CD8-positive, alpha-beta memory T cell (primary cell): ENCODE measurements at regions not wholly inside any gene's neighbourhood (a gene's known extent, or its start where the extent isn't known, plus 50 kb on each side); places are given as distances from the start of the nearest gene placed in this dataset.

Experiments
- CTCF ChIA-PET: fragments of 350-600 bp; sonication (Branson Sonifier 250); formaldehyde crosslinking; loops from one replicate; lab custom pipeline; 2021; ENCODE audit warnings: antibody characterized with exemption; lab: Charles Lee
- POLR2A ChIA-PET: fragments of 350-600 bp; sonication (Branson Sonifier 250); formaldehyde crosslinking; loops from one replicate; lab custom pipeline; 2021; ENCODE audit warnings: antibody characterized with exemption; lab: Charles Lee
- DNase-seq, 5 donors: peaks; one replicate each; pipeline versions ENCODE4 v3.0.0 to v3.0.0-alpha.2; 2020 to 2022; ENCODE audit warnings: mixed read lengths in 1 of 5
- H3K27ac ChIP-seq: one replicate; pipeline ENCODE4 v1.7.0; 2013; ENCODE audit warnings: low read depth, mild to moderate bottlenecking, low read length, moderate library complexity
- H3K27me3 ChIP-seq: 2 replicates; pipeline ENCODE4 v1.7.0; 2013; ENCODE audit warnings: low read length, mild to moderate bottlenecking; ENCODE audit not compliant: insufficient read depth, poor library complexity, severe bottlenecking
- H3K36me3 ChIP-seq: 2 replicates; pipeline ENCODE4 v1.7.0; 2013; ENCODE audit warnings: mild to moderate bottlenecking, low read length, moderate library complexity; ENCODE audit not compliant: insufficient read depth
- H3K4me1 ChIP-seq: 2 replicates; pipeline ENCODE4 v1.7.0; 2013; ENCODE audit warnings: mild to moderate bottlenecking, low read length, moderate library complexity; ENCODE audit not compliant: insufficient read depth
- H3K4me3 ChIP-seq: 2 replicates; pipeline ENCODE4 v1.7.0; 2013; ENCODE audit warnings: mild to moderate bottlenecking, low read length
- H3K9me3 ChIP-seq: 2 replicates; pipeline ENCODE4 v1.7.0; 2013; ENCODE audit warnings: mild to moderate bottlenecking, low read length
- H3K27ac Mint-ChIP-seq, 8 donors: one replicate each; pipeline ENCODE4 v1.8.0; 2020 to 2021; ENCODE audit warnings: mixed read lengths in 8 of 8, mild to moderate bottlenecking in 6 of 8, inconsistent platforms in 3 of 8, moderate library complexity in 3 of 8
- H3K27me3 Mint-ChIP-seq, 2 donors: one replicate each; pipeline ENCODE4 v1.8.0; 2020 to 2021; ENCODE audit warnings: mixed read lengths in 2 of 2, mild to moderate bottlenecking in 1 of 2, moderate library complexity in 1 of 2
- H3K36me3 Mint-ChIP-seq, 3 donors: one replicate each; pipeline ENCODE4 v1.8.0; 2020 to 2021; ENCODE audit warnings: mixed read lengths in 3 of 3, inconsistent platforms in 1 of 3, mild to moderate bottlenecking in 1 of 3
- H3K4me1 Mint-ChIP-seq, 3 donors: one replicate each; pipeline ENCODE4 v1.8.0; 2020 to 2021; ENCODE audit warnings: mixed read lengths in 3 of 3, inconsistent platforms in 1 of 3, mild to moderate bottlenecking in 1 of 3
- H3K4me3 Mint-ChIP-seq, 7 donors: one replicate each; pipeline ENCODE4 v1.8.0; 2020 to 2021; ENCODE audit warnings: mixed read lengths in 7 of 7, mild to moderate bottlenecking in 6 of 7, moderate library complexity in 4 of 7, inconsistent platforms in 2 of 7
- H3K9me3 Mint-ChIP-seq, 5 donors: one replicate each; pipeline ENCODE4 v1.8.0; 2020 to 2022; ENCODE audit warnings: mixed read lengths in 5 of 5, mild to moderate bottlenecking in 3 of 5, moderate library complexity in 2 of 5, inconsistent platforms in 1 of 5

GRCh38 chr17:72175787-72176515 is 55.1 kb downstream of the SOX9 start:
- Histone ChIP-seq H3K27ac (no peak overlapping the region), H3K9me3 (no peaks in the 10 kb centered on the region), H3K27me3 (no peaks in the 10 kb centered on the region), H3K4me1 (no peaks in the 10 kb centered on the region), H3K4me3 (no peak overlapping the region), H3K36me3 (no peaks in the 10 kb centered on the region)
- no peak overlapping the region for H3K4me3 Mint-ChIP-seq
- H3K27me3 Mint-ChIP-seq = peaks cover 0 to 1% of the 10 kb centered on the region in 2 donors
- no peak overlapping the region for H3K27ac Mint-ChIP-seq
- CTCF ChIA-PET = no interaction called here
- peaks cover 0 to 9% (median 1%) of the 10 kb centered on the region in 5 donors for H3K9me3 Mint-ChIP-seq
- no peaks in the 10 kb centered on the region for H3K36me3 Mint-ChIP-seq
- POLR2A ChIA-PET = no interaction called here
- DNase-seq = no peak
- H3K4me1 Mint-ChIP-seq = no peaks in the 10 kb centered on the region

GRCh38 chr17:72176516-72176851 is 55.7 kb downstream of the SOX9 start:
- no peaks in the 10 kb centered on the region for H3K36me3 ChIP-seq
- no peak overlapping the region for H3K4me3 ChIP-seq
- Mint-ChIP-seq H3K4me3 (no peak overlapping the region), H3K27ac (no peak overlapping the region), H3K36me3 (no peaks in the 10 kb centered on the region), H3K27me3 (peaks cover 0 to 1% of the 10 kb centered on the region in 2 donors), H3K9me3 (peaks cover 0 to 12% (median 3%) of the 10 kb centered on the region in 5 donors), H3K4me1 (no peaks in the 10 kb centered on the region)
- H3K27ac ChIP-seq = no peak overlapping the region
- no peaks in the 10 kb centered on the region for H3K9me3 ChIP-seq
- CTCF ChIA-PET = no interaction called here
- H3K27me3 ChIP-seq = no peaks in the 10 kb centered on the region
- H3K4me1 ChIP-seq = no peaks in the 10 kb centered on the region
- POLR2A ChIA-PET = no interaction called here
- DNase-seq = no peak

- H3K27ac Mint-ChIP-seq = no peak overlapping the region
- Histone ChIP-seq H3K27me3 (no peaks in the 10 kb centered on the region), H3K4me1 (no peaks in the 10 kb centered on the region), H3K9me3 (no peaks in the 10 kb centered on the region), H3K27ac (no peak overlapping the region), H3K4me3 (no peak overlapping the region), H3K36me3 (no peaks in the 10 kb centered on the region)
- H3K36me3 Mint-ChIP-seq = no peaks in the 10 kb centered on the region
- peaks cover 0 to 1% of the 10 kb centered on the region in 2 donors for H3K27me3 Mint-ChIP-seq
- peaks cover 0 to 12% (median 3%) of the 10 kb centered on the region in 5 donors for H3K9me3 Mint-ChIP-seq
- no peaks in the 10 kb centered on the region for H3K4me1 Mint-ChIP-seq
- ChIA-PET POLR2A (no interaction called here), CTCF (no interaction called here)
- no peak for DNase-seq
- no peak overlapping the region for H3K4me3 Mint-ChIP-seq
Observed at GRCh38 chr17:72176951-72177660, 56.3 kb downstream of the SOX9 start.

DNA sequence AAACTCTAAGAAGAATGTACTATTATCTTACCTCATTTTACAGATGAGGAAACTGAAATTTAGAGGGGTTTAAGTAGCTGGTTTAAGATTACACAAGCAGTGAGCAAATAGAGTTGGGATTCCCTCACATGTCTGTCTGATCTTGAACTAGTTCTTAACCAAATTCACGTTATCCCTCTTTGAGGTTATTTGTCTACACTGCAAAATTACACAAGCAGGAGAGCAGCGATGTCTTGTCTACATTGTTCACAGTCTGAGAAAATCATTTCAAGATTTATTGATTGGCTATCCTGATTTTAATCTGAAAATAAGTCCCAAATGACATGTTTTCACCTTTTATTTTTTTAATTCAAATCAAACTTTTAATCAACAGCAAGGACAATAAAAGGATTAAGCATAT is 56.9 kb downstream of the SOX9 start:
- Mint-ChIP-seq H3K36me3 (no peaks in the 10 kb centered on the region), H3K4me1 (no peaks in the 10 kb centered on the region), H3K4me3 (no peak overlapping the region), H3K27ac (no peak overlapping the region), H3K27me3 (peaks cover 0 to 1% of the 10 kb centered on the region in 2 donors), H3K9me3 (peaks cover 0 to 12% (median 3%) of the 10 kb centered on the region in 5 donors)
- ChIA-PET POLR2A (no interaction called here), CTCF (no interaction called here)
- no peaks in the 10 kb centered on the region for H3K4me1 ChIP-seq
- no peaks in the 10 kb centered on the region for H3K27me3 ChIP-seq
- H3K4me3 ChIP-seq = no peak overlapping the region
- no peaks in the 10 kb centered on the region for H3K36me3 ChIP-seq
- H3K9me3 ChIP-seq = no peaks in the 10 kb centered on the region
- DNase-seq = no peak
- H3K27ac ChIP-seq = no peak overlapping the region

GRCh38 chr17:72182371-72182873 is 61.6 kb downstream of the SOX9 start:
- H3K27ac Mint-ChIP-seq = no peak overlapping the region
- no peak overlapping the region for H3K4me3 ChIP-seq
- no peaks in the 10 kb centered on the region for H3K36me3 Mint-ChIP-seq
- CTCF ChIA-PET = no interaction called here
- no peaks in the 10 kb centered on the region for H3K9me3 ChIP-seq
- DNase-seq = no peak
- no peaks in the 10 kb centered on the region for H3K36me3 ChIP-seq
- H3K9me3 Mint-ChIP-seq = peaks cover 0 to 11% (median 4%) of the 10 kb centered on the region in 5 donors
- H3K4me1 Mint-ChIP-seq = no peaks in the 10 kb centered on the region
- no peaks in the 10 kb centered on the region for H3K27me3 Mint-ChIP-seq
- no peak overlapping the region for H3K27ac ChIP-seq
- H3K4me1 ChIP-seq = no peaks in the 10 kb centered on the region
- no peak overlapping the region for H3K4me3 Mint-ChIP-seq
- H3K27me3 ChIP-seq = no peaks in the 10 kb centered on the region
- POLR2A ChIA-PET = no interaction called here

DNA sequence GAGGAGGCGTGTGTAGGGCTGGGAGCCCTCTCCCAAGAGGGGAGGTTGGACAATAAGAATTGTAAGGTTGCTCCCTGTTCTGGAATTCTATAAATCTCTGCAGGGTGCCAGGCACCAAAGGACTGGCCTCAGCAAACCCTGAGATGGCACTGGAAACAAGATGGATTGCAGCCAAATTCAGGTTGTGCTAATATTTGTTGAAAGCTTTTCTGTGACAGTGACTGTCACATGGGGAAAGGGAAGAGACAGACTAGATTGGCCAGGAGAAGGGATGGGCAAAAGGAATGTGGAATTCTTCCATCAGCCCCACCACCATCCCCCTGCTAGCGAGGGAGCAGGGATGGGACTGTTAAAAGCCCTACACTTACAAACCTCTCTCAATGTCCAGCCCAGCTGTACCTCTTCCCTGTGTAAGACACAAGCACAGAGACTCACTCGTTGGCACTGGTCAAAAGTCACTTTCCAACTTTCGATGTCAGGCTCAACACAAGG is 62.4 kb downstream of the SOX9 start:
- no peaks in the 10 kb centered on the region for H3K36me3 ChIP-seq
- H3K4me1 Mint-ChIP-seq = no peaks in the 10 kb centered on the region
- CTCF ChIA-PET = no interaction called here
- H3K36me3 Mint-ChIP-seq = no peaks in the 10 kb centered on the region
- H3K9me3 Mint-ChIP-seq = peaks cover 0 to 11% (median 4%) of the 10 kb centered on the region in 5 donors
- no peak overlapping the region for H3K27ac Mint-ChIP-seq
- H3K4me3 ChIP-seq = no peak overlapping the region
- no peaks in the 10 kb centered on the region for H3K4me1 ChIP-seq
- no peaks in the 10 kb centered on the region for H3K27me3 ChIP-seq
- H3K27ac ChIP-seq = no peak overlapping the region
- H3K27me3 Mint-ChIP-seq = no peaks in the 10 kb centered on the region
- H3K4me3 Mint-ChIP-seq = no peak overlapping the region
- POLR2A ChIA-PET = no interaction called here
- H3K9me3 ChIP-seq = no peaks in the 10 kb centered on the region
- no peak for DNase-seq

DNA sequence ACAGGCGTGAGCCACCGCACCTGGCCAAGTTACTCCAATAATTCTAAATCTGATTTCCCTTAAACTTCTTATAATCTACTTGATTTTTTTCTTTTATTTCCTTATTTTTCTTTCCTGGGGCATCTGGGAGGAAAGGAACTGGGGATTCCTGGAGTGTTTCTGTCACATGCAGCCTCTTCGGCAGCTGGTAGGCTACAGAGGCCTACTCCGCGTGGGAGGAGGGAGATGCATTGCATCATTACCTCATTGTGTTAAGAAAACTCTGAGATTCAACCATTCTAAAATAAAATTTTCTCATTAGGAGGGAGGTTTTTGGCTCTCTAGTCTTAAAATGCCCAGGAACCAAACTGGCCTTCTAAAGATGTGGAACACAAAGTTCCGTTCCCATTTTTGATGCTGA is 64.0 kb downstream of the SOX9 start:
- Mint-ChIP-seq H3K9me3 (peaks cover 0 to 12% (median 4%) of the 10 kb centered on the region in 5 donors), H3K27ac (no peak overlapping the region), H3K36me3 (no peaks in the 10 kb centered on the region), H3K4me3 (no peak overlapping the region), H3K4me1 (no peaks in the 10 kb centered on the region), H3K27me3 (no peaks in the 10 kb centered on the region)
- no peaks in the 10 kb centered on the region for H3K9me3 ChIP-seq
- H3K36me3 ChIP-seq = no peaks in the 10 kb centered on the region
- CTCF ChIA-PET = no interaction called here
- H3K4me3 ChIP-seq = no peak overlapping the region
- H3K4me1 ChIP-seq = no peaks in the 10 kb centered on the region
- no peaks in the 10 kb centered on the region for H3K27me3 ChIP-seq
- H3K27ac ChIP-seq = no peak overlapping the region
- POLR2A ChIA-PET = no interaction called here
- no peak for DNase-seq

DNA sequence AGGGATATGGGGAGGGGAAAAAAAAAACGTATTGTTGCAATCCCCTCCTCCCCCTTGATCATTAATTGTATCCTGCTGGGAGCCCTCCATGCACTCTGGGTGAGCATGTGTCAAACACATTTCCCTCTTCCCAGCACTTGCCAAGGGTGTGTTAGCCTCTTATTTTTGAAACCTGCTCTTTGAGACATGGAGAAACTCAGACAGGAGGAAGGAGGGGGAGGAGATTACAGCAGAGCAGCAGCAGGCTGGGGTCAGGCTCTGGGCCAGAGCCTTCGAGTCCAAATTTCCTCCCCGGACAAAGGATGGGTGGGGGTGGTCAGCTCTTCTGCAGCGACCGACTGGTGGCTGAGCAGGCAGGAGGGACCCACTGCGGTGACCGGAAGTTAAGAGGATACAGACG is 64.7 kb downstream of the SOX9 start:
- Mint-ChIP-seq H3K27ac (no peak overlapping the region), H3K4me1 (no peaks in the 10 kb centered on the region), H3K9me3 (peaks cover 0 to 15% (median 5%) of the 10 kb centered on the region in 5 donors), H3K27me3 (peaks cover 0 to 1% of the 10 kb centered on the region in 2 donors), H3K36me3 (no peaks in the 10 kb centered on the region), H3K4me3 (no peak overlapping the region)
- Histone ChIP-seq H3K4me3 (no peak overlapping the region), H3K36me3 (no peaks in the 10 kb centered on the region), H3K27ac (no peak overlapping the region), H3K27me3 (no peaks in the 10 kb centered on the region), H3K4me1 (no peaks in the 10 kb centered on the region), H3K9me3 (no peaks in the 10 kb centered on the region)
- POLR2A ChIA-PET = no interaction called here
- DNase-seq = no peak
- CTCF ChIA-PET = no interaction called here
